ENCODE measurements at regions not wholly inside any gene's neighbourhood (a gene's known extent, or its start where the extent isn't known, plus 50 kb on each side); places are given as distances from the start of the nearest gene placed in this dataset.

GRCh38 chr1:53406551-53407235, 52.5 kb upstream of the DMRTB1 start:
- Histone ChIP-seq H3K27ac (no peak overlapping the region), H3K9me3 (no peaks in the 10 kb centered on the region), H3K4me3 (no peak overlapping the region), H3K27me3 (peaks cover 0 to 45% of the 10 kb centered on the region in 2 donors), H3K4me1 (no peaks in the 10 kb centered on the region), H3K36me3 (no peaks in the 10 kb centered on the region)
- intact Hi-C loops (cut with DNase I): no loop called here
- TF ChIP-seq CTCF (IDR thresholded peaks at IDR 0.05): no peak
- no peak for ATAC-seq
- DNase-seq: no peak

- Histone ChIP-seq H3K36me3 (no peaks in the 10 kb centered on the region), H3K4me1 (no peaks in the 10 kb centered on the region), H3K9me3 (no peaks in the 10 kb centered on the region), H3K27me3 (peaks cover 0 to 38% of the 10 kb centered on the region in 2 donors), H3K27ac (no peak overlapping the region), H3K4me3 (no peak overlapping the region)
- intact Hi-C loops (cut with DNase I): no loop called here
- no peak for DNase-seq
- no peak for TF ChIP-seq CTCF (IDR thresholded peaks at IDR 0.05)
- ATAC-seq: no peak
Observed at GRCh38 chr1:53408013-53408754, 51.0 kb upstream of the DMRTB1 start.

- no peaks in the 10 kb centered on the region for H3K9me3 ChIP-seq
- ATAC-seq: no peak
- TF ChIP-seq CTCF (IDR thresholded peaks at IDR 0.05): no peak
- no peak overlapping the region for H3K27ac ChIP-seq
- peaks cover 0 to 38% of the 10 kb centered on the region in 2 donors for H3K27me3 ChIP-seq
- H3K4me1 ChIP-seq: no peaks in the 10 kb centered on the region
- H3K4me3 ChIP-seq: no peak overlapping the region
- intact Hi-C loops (cut with DNase I): no loop called here
- H3K36me3 ChIP-seq: no peaks in the 10 kb centered on the region
- no peak for DNase-seq
Observed at GRCh38 chr1:53408755-53409129, 50.5 kb upstream of the DMRTB1 start.

GRCh38 chr1:53409233-53409632, 50.0 kb upstream of the DMRTB1 start:
- ATAC-seq (no peak), DNase-seq (no peak)
- no peak overlapping the region for H3K4me3 ChIP-seq
- H3K27ac ChIP-seq: no peak overlapping the region
- no peak for TF ChIP-seq CTCF (IDR thresholded peaks at IDR 0.05)
- no peaks in the 10 kb centered on the region for H3K36me3 ChIP-seq
- H3K9me3 ChIP-seq: no peaks in the 10 kb centered on the region
- peaks cover 0 to 38% of the 10 kb centered on the region in 2 donors for H3K27me3 ChIP-seq
- no peaks in the 10 kb centered on the region for H3K4me1 ChIP-seq
- intact Hi-C loops (cut with DNase I): no loop called here
